Mesothelial cell of epicardium (in vitro differentiated cells): ENCODE measurements at regions not wholly inside any gene's neighbourhood (a gene's known extent, or its start where the extent isn't known, plus 50 kb on each side); places are given as distances from the start of the nearest gene placed in this dataset.

Source experiments
- DNase-seq, 2 experiments: peaks; one replicate each; pipeline ENCODE4 v3.0.0; 2021; ENCODE audit warnings: low spot score in 2 of 2; ENCODE audit not compliant: unreplicated experiment in 2 of 2
- H3K27ac Mint-ChIP-seq: 2 replicates; pipeline ENCODE4 v1.8.0; 2021; ENCODE audit warnings: mixed read lengths
- H3K27me3 Mint-ChIP-seq: 2 replicates; pipeline ENCODE4 v1.8.0; 2021; ENCODE audit warnings: low read depth, mixed read lengths
- H3K36me3 Mint-ChIP-seq: 2 replicates; pipeline ENCODE4 v1.8.0; 2021; ENCODE audit warnings: mixed read lengths
- H3K4me1 Mint-ChIP-seq: 2 replicates; pipeline ENCODE4 v1.8.0; 2021; ENCODE audit warnings: mixed read lengths
- H3K4me3 Mint-ChIP-seq: 2 replicates; pipeline ENCODE4 v1.8.0; 2021; ENCODE audit warnings: mild to moderate bottlenecking, moderate library complexity, mixed read lengths
- H3K9me3 Mint-ChIP-seq: 2 replicates; pipeline ENCODE4 v1.8.0; 2021; ENCODE audit warnings: mixed read lengths
- CTCF ChIP-seq: fragments of 200-600 bp; sonication (generic); IDR thresholded peaks from one replicate; pipeline ENCODE4 v1.5.0; 2021; ENCODE audit warnings: antibody characterized with exemption; ENCODE audit not compliant: unreplicated experiment

- H3K27ac Mint-ChIP-seq: no peak overlapping the region
- TF ChIP-seq CTCF: no peak
- peaks cover 61% of the 10 kb centered on the region for H3K4me1 Mint-ChIP-seq
- DNase-seq: no peak
- H3K4me3 Mint-ChIP-seq: no peak overlapping the region
- no peaks in the 10 kb centered on the region for H3K27me3 Mint-ChIP-seq
- H3K36me3 Mint-ChIP-seq: no peaks in the 10 kb centered on the region
- H3K9me3 Mint-ChIP-seq: no peaks in the 10 kb centered on the region
These were observed 474.7 kb upstream of the TNP1 start for GRCh38 chr2:217334561-217334960.

GRCh38 chr2:217332866-217333265 lies 473.0 kb upstream of the TNP1 start:
- Mint-ChIP-seq H3K36me3 (no peaks in the 10 kb centered on the region), H3K4me3 (no peak overlapping the region), H3K27ac (peak overlapping the region; percentile 91), H3K27me3 (no peaks in the 10 kb centered on the region), H3K9me3 (no peaks in the 10 kb centered on the region), H3K4me1 (peaks cover 62% of the 10 kb centered on the region)
- DNase-seq: no peak
- TF ChIP-seq CTCF: no peak

DNA sequence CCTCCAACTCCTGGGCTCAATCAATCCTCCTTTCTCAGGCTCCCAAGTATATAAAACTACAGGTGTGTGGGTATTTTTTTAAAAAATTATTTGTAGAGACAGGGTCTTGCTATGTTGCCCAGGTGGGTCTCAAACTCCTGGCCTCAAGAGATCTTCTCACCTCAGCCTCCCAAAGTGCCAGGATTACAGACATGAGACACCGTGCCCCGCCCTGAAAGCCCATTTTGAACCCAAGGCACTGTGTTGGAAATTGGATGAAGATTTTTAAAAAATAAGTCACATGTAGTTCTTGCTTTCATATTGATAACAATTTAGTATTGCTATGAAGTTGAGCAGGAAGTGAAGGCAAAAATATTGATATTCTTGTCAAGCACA lies 472.5 kb upstream of the TNP1 start:
- no peak for DNase-seq
- no peaks in the 10 kb centered on the region for H3K36me3 Mint-ChIP-seq
- TF ChIP-seq CTCF: no peak
- H3K4me1 Mint-ChIP-seq: peaks cover 63% of the 10 kb centered on the region
- H3K27me3 Mint-ChIP-seq: no peaks in the 10 kb centered on the region
- H3K27ac Mint-ChIP-seq: peak overlapping the region; percentile 91
- H3K4me3 Mint-ChIP-seq: no peak overlapping the region
- H3K9me3 Mint-ChIP-seq: no peaks in the 10 kb centered on the region

GRCh38 chr2:217331523-217332416 lies 471.9 kb upstream of the TNP1 start:
- no peaks in the 10 kb centered on the region for H3K9me3 Mint-ChIP-seq
- TF ChIP-seq CTCF: no peak
- H3K4me1 Mint-ChIP-seq: peaks cover 65% of the 10 kb centered on the region
- H3K27me3 Mint-ChIP-seq: no peaks in the 10 kb centered on the region
- no peak overlapping the region for H3K4me3 Mint-ChIP-seq
- DNase-seq: peak; percentile 20 to 57
- peak overlapping the region; percentile 91 for H3K27ac Mint-ChIP-seq
- H3K36me3 Mint-ChIP-seq: no peaks in the 10 kb centered on the region

GRCh38 chr2:217330647-217331046 lies 470.8 kb upstream of the TNP1 start:
- H3K4me1 Mint-ChIP-seq: peaks cover 76% of the 10 kb centered on the region
- no peak overlapping the region for H3K4me3 Mint-ChIP-seq
- no peak for DNase-seq
- no peak for TF ChIP-seq CTCF
- no peaks in the 10 kb centered on the region for H3K27me3 Mint-ChIP-seq
- peaks cover 1% of the 10 kb centered on the region for H3K9me3 Mint-ChIP-seq
- H3K36me3 Mint-ChIP-seq: peaks cover under 1% of the 10 kb centered on the region
- H3K27ac Mint-ChIP-seq: peak overlapping the region; percentile 91
